Mammary epithelial cell (primary cell): ENCODE measurements at regions not wholly inside any gene's neighbourhood (a gene's known extent, or its start where the extent isn't known, plus 50 kb on each side); places are given as distances from the start of the nearest gene placed in this dataset.

Experiments
- CTCF ChIP-seq, 2 donors: IDR thresholded peaks in 1 of 2; conservative IDR thresholded peaks in 1 of 2; 2 replicates each; pipeline ENCODE4 v1.5.1; 2011 to 2012; ENCODE audit warnings: inconsistent platforms in 2 of 2, low read length in 2 of 2, mild to moderate bottlenecking in 2 of 2, control low read depth in 1 of 2, low read depth in 1 of 2; ENCODE audit not compliant: insufficient read depth in 1 of 2; ENCODE audit errors: extremely low read depth in 1 of 2
- EZH2 ChIP-seq: IDR thresholded peaks from 2 replicates; pipeline ENCODE4 v1.6.1; 2012; ENCODE audit warnings: low read length, inconsistent platforms, borderline replicate concordance

GRCh38 chr2:60174146-60174545 lies 379.3 kb downstream of the BCL11A start:
- no peak for TF ChIP-seq CTCF (conservative IDR thresholded peaks at IDR 0.05 in 1 of 2, IDR thresholded peaks at IDR 0.05 in 1 of 2; ENCODE audit: extremely low read depth in 1 of 2, insufficient read depth in 1 of 2, low read depth in 1 of 2, low read length in 2 of 2)
- no peak for TF ChIP-seq EZH2
